Colon (tissue), 2 donors: ENCODE measurements at regions not wholly inside any gene's neighbourhood (a gene's known extent, or its start where the extent isn't known, plus 50 kb on each side); places are given as distances from the start of the nearest gene placed in this dataset.

Source experiments
- FAIRE-seq: peaks from 2 replicates; lab custom pipeline; 2012; peaks lifted over from hg19 to GRCh38; lab: Jason Lieb, UNC
- donor health status: control.
- donor health status: control.

DNA sequence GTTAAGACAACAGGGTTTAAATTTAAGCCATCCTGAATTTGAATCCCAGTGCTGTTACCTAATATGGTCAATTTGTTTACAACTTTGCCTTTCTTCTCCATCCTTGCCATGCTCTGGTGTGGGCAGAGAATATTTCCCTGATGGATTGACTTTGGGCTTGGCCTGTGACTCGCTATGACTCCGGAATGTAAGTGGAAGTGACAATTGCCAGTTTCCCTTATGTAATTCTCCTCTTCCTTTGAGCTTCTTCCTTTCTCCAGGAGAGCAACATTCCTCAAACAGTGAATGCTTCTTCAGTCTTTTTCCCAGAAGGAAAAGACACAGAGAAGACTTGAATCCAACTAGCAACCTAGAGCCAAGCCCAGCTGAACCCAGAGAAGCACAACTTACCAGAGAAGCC lies 159.1 kb downstream of the LURAP1L start:
- no peak for FAIRE-seq

DNA sequence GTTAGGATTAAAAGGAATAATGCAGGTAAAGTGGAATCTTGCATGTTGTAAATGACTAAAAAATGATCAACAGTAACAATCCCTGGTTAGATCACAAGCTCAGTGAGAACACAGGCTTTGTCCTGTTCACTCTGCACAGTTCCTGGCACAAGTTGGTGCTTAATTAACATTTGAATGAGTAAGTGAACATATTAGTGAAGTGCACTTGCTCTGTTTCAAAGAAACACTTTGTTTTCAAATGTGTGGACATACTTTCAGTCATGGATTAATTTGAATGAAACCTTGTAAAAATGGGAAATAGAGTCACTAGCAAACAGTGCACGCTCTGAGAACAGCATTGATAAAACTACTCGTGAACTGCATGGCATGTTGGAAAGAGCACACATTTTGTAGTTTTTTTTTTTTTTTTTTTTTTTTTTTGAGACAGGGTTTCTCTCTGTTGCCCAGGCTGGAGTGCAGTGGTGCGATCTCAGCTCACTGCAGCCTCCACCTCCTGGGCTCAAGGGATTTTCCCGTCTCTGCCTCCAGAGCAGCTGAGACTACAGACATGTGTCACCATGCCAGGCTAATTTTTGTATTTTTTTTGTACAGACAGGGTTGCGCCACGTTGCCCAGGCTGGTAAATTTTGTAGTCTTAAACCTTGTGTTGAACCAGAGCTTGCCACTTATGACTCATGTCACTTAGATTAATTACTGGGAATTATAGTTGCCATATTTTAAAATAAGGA lies 159.9 kb downstream of the LURAP1L start:
- no peak for FAIRE-seq

DNA sequence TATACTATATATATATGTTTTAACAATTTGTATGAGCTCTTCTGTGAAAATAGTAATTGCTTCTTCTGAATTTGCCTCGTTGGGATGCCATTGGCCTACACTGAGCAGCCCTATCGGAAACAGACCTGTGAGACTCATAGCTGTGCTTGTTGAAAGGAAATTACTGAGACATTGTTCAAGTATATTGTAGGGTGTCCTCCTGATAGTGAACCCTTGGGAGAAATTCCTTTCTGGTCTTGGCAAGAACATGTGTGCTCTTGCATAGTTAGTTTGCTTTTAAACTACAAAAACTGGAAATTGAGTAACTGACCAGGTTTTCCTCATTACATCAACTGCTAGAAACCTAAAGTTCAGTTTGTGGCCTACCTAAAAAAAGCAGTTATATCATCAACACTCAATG lies 160.9 kb downstream of the LURAP1L start:
- no peak for FAIRE-seq

DNA sequence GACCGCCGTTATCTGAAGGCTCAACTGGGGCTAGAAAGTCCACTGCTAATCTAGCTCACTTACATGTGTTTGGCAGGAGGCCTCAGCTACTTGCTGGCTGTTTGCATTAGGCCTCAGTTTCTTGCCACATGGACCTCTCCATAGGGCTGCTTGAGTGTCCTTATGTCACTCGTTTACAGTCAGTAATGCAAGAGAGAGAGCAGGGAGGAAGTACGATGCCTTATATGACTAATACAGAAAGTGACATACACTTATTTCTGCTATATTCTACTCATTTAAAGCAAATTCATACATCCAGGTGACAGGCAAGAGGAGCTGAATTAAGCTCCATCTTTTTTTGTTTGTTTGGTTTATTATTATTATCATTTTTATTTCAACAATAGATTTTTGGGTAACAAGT lies 179.6 kb downstream of the LURAP1L start:
- no peak for FAIRE-seq

DNA sequence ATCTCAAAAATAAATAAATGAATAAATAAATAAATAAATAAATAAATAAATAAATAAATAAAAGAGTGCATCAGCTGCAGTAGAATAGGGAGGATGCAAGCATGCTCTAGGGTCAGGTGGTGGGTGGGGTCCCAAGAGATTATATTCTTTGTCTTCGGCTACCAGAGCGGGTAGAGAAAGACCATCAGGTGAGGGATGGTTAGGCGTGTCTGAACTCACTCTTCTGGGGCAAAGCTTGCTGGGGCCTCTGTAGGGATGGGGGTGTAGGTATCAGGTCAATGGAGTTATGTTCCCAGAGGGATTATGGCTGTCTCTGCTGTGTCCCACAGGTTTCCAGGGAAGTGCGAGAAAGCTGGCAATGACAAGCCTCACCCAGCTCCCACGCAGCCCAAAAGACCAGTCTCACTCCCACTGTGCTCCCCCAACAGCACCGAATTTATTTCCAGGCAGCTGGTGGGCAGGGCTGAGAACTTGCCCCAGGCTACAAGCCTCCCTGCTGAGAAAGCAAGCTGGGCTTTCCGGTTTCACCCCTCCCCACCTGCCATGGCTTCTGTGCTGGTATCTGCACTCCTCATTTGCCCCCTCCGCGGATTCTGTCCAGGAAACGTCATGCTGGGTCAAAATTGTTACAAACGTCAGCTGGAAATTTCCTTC lies 180.8 kb downstream of the LURAP1L start:
- FAIRE-seq = no peak

DNA sequence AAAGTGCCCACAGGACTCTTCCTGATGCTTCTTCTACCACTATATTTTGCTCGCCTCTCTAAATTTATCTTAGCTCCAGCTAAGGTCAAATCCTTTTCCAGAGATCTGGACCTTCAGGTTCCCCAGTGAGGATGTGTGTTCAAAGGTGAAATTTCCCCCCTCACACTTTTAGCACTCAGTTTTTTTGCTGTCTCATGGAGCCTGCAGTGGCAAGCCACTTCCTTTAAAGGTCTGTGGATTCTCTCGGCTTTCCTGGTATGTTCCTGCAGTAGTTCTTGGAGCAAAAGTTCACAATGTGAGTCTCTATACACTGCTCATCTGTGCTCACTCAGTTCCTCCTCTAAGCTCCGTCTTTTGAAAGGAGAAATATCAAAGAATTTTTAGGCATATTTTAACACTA lies 181.4 kb downstream of the LURAP1L start:
- FAIRE-seq = no peak

DNA sequence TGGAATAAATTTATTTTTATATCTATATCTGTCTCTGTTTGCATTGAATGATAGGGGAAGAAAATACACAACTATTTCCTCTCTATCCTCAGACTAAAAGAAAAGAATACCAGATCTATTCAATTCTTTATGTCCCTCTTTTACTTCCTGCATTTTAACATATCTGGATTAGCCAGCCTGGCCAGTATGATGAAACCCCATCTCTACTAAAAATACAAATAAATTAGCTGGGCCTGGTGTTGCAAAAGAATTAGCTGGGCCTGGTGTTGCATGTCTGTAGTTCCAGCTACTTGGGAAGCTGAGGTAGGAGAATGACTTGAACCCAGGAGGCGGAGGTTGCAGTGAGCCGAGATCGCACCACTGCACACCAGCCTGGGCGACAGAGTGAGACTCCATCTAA lies 182.0 kb downstream of the LURAP1L start:
- no peak for FAIRE-seq

DNA sequence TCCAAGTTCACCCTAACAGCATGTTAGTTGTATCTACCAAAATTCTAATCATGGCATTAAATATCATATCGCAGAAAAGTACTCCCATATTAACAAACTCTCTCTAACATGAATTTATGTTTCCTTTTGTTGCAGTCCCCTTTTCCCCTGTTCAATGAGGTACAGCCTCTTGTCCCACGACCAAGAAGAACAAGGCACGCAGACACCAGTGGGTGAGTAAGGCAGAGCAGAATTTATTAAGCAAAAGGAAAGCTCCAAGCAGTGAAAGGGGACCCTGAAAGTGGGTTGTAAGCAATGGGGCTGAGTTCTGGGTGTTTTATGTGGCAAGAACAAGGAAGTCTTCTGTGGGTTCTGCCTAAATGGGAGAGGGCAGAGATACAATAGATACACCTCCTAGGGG lies 183.5 kb downstream of the LURAP1L start:
- no peak for FAIRE-seq

DNA sequence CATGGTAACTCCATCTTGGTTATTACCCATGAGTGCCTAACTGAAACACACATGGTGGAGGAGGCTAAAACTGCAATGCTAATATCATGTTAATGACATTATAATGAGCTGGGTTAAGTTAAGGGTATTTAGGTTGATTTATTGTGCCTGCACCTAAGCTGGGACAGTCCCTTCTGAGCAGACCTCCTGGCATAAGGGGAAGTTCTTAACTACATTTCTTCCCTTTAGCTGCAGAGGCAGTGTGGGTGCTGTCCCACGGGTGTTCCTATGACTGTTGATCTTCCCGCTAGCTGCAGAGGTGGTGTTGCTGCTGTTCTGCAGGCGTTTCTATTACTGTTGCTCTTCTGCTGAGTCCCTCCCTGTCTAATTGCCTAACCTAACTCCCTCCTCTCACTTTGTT lies 183.9 kb downstream of the LURAP1L start:
- no peak for FAIRE-seq

DNA sequence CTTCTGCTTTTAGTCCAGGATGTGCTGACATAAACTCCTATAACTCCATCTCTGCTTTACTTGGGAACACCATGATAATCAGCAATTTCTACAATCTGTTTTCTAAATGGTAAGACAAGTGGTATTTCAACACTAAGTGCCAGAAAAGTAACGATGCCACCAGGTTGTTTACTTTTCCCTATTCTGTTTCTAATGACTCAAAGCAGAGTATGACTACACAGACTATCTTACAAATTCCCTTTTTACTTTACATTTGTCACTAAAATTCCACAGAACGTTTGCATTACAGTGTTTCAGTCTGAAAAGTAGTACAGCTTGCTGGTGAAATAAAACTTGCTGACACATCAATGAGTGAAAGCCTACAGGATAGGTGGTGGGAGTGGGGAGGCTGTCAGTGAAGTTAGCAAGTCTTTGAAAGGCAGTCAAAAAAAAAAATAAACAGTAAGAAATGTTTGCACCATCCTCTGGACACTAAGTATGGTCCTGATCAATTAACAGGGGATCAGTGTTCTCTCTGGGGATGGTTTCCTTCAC lies 186.5 kb downstream of the LURAP1L start:
- no peak for FAIRE-seq

DNA sequence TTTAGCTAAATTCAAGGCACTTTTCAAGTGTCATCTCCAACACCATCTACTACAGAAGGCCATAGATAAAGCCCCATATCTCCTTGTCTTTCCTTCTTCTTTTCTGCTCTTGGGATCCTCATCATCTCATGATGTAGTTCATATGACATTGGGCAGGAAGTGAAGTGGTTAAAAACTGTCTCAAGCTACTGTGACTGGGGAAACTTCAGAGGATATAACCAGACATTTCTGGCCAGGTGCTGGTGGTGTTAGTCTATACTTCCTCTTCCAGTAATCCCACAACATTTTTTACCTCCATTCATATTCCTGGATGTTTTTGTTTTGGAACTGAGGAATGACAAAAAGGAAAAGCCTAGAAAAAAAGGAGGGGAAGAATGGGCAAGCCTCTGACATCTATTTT lies 188.7 kb downstream of the LURAP1L start:
- no peak for FAIRE-seq

DNA sequence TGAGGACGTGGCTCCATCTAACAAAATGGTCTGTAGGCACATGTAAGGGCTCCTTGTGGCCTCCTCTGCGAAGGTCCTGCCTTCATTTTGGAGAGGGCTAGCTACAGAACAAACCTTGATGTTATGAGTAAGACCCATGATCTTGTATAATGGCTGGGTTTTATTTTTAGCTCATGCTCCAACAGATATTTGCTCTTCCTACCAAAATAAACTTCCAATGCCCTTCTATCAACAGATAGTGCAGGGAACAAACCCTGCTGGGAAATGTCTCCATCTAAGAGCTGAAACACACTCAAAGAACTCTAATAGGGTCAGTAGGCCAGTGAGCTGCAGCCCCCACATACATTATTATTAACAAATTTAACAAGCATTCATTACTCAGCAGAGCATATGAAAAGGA lies 189.5 kb downstream of the LURAP1L start:
- FAIRE-seq = no peak

DNA sequence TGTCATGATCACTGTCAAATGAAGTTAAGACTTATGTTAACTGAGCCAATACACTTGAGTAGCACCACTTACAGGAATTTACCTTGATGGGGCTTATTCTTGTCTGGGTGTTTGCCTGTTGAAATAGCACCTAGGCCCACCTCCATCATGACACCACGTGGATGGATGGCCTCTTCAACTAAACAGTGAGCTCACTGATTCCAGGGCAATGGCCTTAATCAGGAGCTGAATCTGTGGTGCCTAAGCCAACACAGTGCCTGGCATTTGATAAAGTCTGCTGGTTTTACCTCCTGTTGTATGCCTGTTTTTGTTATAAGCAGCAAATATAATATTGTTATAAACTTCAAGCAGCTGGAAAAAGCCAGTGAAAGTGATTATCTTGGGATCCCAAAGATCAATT lies 190.5 kb downstream of the LURAP1L start:
- FAIRE-seq = no peak

DNA sequence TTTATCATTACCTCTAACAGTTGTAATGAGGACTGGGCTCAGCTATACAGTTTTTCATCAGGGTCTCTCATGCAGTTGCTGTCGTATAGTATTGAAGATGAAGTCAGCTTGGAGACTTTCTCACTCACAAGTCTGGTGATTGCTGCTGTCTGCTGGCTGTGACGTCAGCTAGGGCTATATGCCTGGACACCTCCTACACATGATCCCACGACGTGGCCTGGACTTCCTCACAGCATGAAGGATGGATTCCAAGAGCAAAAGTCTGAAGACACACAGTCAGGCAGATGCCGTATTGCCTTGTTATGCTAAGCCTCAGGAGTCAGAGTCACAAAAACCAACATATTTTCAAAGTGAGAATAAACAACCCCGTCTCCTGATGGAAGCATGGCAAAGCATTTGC lies 193.3 kb downstream of the LURAP1L start:
- no peak for FAIRE-seq

DNA sequence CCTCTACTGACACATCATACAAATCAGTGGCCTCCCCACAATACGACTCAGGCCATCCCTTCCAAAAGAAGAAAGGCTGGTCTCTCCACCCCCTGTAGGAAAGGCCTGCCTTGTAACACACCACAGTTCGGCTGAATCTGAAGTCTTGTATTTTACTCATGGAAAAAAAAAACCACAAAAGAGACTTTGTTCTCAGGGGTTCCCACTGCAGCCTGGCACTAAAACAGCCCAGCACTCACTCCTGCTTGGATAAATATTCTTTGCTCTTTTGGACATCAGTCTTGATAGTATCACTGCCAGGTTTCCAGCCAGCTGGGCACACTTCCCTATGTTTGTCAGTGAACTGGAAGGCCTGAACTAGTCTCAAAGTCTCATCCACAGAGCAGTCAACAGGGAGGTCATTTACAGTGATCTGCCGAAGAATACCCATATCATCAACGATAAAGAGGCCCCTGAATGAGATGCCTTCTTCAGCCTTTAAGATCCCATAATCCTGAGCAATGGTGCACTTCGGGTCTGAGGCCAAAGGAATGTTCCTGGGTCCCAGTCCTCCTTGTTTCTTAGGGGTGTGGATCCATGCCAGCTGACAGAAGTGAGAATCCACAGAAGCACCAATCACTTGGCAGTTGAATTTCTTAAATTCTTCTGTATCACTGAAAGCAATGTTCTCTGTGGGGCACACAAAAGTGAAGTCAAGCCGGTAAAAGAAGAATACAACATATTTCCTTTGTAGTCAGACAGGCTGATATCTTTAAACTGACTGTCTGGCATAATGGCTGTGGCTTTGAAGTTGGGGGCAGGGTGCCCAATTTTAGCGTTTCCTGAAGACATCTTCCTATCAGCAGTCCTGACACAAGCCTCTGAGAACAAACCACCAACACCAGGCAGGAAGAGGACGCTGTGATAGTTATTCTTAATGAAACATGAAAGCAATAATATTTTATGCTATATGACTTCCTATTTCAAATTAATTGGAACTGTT lies 198.1 kb downstream of the LURAP1L start:
- no peak for FAIRE-seq

DNA sequence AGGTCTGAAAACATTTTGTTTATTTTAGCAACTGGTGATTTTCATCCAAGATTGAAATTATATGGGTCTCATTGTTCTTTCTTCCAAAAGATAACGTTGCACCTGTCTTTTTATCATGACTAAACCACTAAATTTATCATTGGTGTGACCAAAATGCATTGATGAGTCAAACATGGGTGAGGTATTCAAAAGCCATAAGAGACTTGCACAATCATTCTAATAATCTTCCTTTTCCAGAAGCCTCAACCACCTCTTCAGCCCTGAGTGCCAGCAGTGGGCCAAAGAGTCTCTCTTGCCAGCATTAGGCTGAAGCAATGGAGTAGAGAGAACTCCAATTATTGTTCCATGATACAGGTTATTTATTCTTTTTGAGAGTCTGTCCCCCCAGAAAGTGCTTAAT lies 198.9 kb downstream of the LURAP1L start:
- no peak for FAIRE-seq

DNA sequence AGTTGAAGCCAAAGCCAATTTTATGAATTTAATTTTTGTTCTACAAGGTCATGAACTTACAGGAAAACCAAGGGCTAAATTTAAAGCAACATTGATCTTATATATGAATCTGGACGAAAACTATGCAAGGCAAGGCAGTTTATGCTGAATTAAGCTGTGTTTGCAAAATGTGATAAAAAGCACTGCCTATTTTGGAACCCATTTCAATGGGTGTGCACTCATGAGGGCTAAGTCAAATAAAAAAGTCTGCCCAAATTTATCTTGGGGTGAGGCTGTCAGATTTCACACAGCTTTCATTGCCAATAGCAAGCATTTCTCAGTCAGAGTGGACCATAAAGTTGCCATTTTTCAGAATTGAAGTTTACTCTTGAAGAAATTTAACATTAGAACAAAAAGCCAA lies 199.9 kb downstream of the LURAP1L start:
- FAIRE-seq = no peak

DNA sequence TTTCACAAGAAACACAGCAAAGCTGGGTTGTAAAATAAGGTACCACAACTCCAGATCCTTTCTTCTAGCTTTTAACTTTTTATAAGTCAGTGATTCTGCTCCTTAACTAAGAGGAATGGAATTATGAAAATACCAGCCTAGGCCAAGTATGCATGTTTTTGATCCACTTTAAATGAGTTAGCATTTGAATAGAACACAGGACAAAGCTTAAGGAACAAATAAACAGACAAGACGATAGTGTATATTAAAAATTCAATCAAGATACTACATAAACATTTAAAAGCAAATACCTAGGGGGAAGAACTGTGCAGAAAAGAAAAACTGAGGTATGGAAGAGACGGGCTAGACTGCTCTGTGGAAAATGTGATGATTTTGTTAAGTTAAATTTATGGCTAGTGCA lies 200.7 kb downstream of the LURAP1L start:
- FAIRE-seq = no peak

DNA sequence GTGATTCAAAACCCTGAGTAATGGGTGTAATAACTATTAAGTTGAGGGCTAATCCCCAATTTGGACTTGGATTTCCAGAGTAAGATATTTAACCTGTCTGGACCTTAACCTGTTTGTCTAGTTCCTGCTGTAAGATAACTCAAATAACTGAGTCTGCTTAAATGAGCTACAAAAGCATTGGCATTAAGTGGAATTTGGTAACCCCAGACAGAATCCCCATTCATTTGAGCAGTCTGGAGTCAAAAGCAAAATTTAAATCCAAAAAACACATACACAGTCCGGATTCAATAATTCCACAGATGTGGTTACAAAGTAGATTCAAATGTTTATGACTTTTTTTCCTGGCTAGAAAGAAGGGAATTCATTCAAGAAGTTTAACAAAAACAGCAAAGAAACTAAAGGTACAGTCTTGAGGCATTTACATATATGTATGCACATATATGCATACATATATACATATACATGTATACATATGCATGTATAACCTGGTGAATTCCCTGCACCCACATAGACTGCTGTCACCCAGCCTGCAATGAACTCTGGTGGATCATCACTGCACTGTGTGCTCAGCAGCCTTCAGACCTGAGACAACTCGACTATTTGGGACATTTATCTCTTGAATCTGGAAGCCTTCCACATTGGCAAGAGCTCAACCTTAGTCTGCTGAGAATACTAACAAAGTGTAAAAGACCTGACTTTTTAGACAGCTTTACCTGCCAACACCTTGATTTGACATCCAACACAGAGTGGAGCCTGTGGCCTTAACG lies 205.4 kb downstream of the LURAP1L start:
- FAIRE-seq = no peak

DNA sequence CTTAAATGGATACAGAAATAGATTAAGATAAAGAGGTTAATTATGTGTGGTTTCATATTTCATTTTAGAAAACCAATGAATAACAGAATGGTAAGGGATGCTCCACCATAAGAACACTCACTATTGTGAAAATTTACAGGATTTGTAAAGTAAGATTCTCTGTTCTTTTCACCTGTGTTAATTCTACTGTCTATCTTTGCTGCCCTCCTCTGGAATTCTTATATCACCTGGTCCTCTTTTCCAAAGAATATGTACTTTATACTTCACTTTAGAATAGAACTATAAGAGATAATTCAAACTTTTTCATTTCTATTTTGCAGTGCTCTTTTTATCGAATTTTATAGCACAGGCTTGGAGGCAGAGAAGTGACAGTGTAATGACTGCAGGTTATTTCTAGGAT lies 213.4 kb downstream of the LURAP1L start:
- FAIRE-seq = no peak

DNA sequence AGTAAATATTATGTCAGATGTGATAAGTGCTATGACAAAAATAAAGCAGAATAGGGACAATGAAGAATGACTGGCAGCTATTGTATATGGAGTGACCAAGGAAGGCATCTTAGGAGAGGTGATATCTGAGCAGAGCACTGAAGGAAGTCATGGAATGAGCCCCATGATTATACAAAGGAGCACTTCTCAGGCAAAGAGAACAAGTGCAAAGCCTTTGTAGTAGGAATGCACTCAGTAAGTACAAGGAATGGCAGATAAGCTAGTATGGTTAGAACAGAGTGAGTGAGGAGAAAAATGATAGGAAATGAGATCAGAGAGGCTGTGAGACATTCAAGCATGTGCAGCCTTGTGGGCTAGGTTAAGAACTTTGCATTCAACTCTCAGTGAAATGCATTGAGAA lies 214.8 kb downstream of the LURAP1L start:
- FAIRE-seq = no peak

DNA sequence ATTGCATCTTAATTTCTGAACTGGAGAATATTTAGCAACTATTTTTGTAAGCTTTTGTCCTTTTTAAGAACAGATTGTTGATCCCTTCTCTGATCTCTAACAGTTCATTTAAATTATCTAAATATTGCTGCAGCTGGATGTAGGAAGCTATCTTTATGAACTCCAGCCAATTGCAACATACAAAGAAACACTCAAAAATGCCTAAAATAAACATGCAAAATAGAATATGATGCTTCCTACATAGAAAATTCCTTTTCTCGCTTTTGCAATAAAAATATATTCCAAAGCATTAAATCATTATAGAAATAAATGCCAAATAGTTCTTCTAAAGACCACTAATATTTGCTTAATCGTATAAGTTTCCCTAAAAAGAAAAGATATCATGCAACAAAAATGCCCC lies 218.6 kb downstream of the LURAP1L start:
- no peak for FAIRE-seq
